Bronchial epithelial cell (primary cell): ENCODE measurements at regions not wholly inside any gene's neighbourhood (a gene's known extent, or its start where the extent isn't known, plus 50 kb on each side); places are given as distances from the start of the nearest gene placed in this dataset.

Experiments used
- DNase-seq: peaks from one replicate; pipeline ENCODE4 v3.0.0-alpha.2; 2010; ENCODE audit warnings: low read depth
- FAIRE-seq: peaks from 2 replicates; lab custom pipeline; 2011; peaks lifted over from hg19 to GRCh38; lab: Jason Lieb, UNC
- H3K27me3 ChIP-seq: 2 replicates; pipeline ENCODE4 v1.5.1; 2011; ENCODE audit warnings: low read length; ENCODE audit not compliant: control insufficient read depth, insufficient read depth
- H3K36me3 ChIP-seq: 2 replicates; pipeline ENCODE4 v1.5.1; 2011; ENCODE audit warnings: low read length; ENCODE audit not compliant: control insufficient read depth, insufficient read depth
- H3K4me3 ChIP-seq: 2 replicates; pipeline ENCODE4 v1.5.1; 2011; ENCODE audit warnings: mild to moderate bottlenecking, low read depth, low read length, control low read depth
- TF ChIP-seq, protein P1 (sequence below): IDR thresholded peaks from 2 replicates; pipeline ENCODE4 v1.5.1; 2011; ENCODE audit warnings: mild to moderate bottlenecking, moderate library complexity, low read length, control low read depth, inconsistent platforms; ENCODE audit not compliant: insufficient read depth, severe bottlenecking

DNA sequence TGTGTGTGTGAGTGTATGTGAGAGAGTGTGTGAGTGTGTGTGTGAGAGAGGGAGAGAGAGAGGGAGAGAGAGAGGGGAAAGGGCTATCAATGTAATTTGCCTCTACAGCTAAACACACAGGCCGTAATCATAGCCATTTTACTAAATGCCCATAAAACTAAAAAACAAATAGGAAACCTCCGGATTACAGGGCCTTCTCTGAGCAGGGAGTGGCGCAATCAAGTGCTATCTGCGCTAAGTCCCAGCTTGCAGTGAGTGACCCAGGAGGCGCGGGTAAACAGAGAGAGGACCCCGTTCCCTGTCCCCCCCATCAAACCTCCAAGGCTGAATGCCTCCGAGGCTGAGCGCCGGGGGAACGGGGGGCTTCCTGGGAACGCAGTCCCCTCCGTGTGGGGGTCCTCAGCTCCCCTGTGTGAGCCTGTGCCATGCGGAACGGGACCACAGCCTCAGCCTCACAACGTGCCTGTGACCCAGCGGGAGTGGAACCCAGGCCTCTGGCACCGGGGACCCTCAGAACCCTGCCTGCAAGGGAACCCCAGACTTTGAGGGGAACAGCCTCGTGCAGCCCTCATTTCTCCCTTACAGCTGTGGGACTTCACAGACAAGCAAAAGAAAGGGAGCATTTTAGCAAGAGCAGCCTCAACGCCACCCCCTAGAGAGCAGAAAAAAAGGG is 54.7 kb upstream of the ID2 start:
- H3K4me3 ChIP-seq = no peak overlapping the region
- FAIRE-seq = no peak
- no peaks in the 10 kb centered on the region for H3K36me3 ChIP-seq
- no peak for DNase-seq
- H3K27me3 ChIP-seq = no peaks in the 10 kb centered on the region
- TF ChIP-seq, protein P1, sequence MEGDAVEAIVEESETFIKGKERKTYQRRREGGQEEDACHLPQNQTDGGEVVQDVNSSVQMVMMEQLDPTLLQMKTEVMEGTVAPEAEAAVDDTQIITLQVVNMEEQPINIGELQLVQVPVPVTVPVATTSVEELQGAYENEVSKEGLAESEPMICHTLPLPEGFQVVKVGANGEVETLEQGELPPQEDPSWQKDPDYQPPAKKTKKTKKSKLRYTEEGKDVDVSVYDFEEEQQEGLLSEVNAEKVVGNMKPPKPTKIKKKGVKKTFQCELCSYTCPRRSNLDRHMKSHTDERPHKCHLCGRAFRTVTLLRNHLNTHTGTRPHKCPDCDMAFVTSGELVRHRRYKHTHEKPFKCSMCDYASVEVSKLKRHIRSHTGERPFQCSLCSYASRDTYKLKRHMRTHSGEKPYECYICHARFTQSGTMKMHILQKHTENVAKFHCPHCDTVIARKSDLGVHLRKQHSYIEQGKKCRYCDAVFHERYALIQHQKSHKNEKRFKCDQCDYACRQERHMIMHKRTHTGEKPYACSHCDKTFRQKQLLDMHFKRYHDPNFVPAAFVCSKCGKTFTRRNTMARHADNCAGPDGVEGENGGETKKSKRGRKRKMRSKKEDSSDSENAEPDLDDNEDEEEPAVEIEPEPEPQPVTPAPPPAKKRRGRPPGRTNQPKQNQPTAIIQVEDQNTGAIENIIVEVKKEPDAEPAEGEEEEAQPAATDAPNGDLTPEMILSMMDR = no peak

DNA sequence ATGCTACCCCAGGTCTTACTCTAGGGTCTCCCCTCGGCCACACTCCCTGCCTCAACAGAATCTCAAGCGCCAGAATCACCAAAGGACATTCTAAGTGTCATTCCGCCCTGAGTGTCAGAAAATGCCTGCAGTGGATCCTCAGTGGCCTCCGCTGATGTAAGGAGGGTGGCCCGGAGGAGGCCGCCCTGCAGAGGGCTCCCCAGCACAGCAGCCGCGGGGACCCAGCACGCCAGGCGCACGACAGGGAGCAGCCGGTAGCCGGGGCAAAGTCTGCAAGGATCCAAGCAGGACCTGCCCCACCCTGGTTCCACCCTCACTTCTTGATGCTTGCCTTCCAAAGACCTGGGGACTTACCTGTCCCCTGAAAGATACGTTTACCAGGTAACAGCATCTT is 54.2 kb upstream of the ID2 start:
- DNase-seq (no peak), FAIRE-seq (no peak)
- TF ChIP-seq, protein P1 = no peak
- Histone ChIP-seq H3K27me3 (no peaks in the 10 kb centered on the region), H3K4me3 (no peak overlapping the region), H3K36me3 (no peaks in the 10 kb centered on the region)

DNA sequence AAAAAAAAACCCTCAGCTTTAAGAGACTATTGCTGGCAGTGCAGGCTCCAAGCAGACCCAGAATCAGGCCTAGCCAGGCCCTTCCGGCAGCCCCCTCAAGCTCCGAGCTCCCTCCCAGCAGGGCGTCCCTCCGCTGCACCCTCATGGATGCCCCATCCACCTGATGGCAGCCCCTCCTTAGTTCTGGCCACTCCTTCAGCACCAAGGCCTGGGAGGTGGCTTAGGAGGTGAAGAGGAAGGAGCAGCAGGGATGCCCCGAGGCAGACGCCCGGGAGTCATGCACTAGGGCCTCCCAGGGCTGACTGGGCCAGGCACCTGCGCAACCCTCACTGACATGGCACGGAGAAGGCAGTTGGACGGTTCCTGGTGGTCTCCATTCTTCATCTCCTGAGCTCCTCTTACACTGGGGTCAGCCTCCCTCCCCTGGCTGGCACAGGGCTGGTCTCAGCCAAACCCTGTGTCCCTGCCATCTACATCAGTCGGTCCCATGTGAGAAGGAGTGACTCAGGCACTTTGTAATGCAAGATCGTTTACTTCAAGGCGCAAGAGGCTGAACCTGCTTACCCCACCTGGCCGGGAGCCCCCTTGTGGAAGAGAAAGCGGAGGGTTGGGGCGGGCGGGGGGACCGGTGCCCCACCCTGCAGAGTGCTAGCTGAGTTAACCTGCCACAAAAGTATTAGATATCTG is 53.5 kb upstream of the ID2 start:
- DNase-seq (no peak), FAIRE-seq (no peak)
- Histone ChIP-seq H3K4me3 (no peak overlapping the region), H3K27me3 (no peaks in the 10 kb centered on the region), H3K36me3 (no peaks in the 10 kb centered on the region)
- TF ChIP-seq, protein P1 = no peak

DNA sequence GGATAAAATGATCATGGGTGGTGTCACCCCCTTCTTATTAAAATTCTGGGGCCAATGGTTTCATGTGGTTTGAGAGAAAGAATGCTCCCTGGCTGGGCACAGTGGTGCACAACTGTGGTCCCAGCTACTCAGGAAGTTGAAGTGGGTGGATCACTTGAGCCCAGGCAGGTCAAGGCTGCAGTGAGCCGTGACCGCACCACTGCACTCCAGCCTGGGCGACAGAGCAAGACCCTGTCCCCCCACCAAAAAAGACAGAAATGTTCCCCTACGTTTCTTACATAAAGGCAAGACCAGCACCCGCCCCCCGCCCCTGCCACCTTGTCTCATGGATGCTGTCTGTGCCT is 53.0 kb upstream of the ID2 start:
- DNase-seq (no peak), FAIRE-seq (no peak)
- H3K36me3 ChIP-seq = no peaks in the 10 kb centered on the region
- no peak overlapping the region for H3K4me3 ChIP-seq
- TF ChIP-seq, protein P1 = no peak
- no peaks in the 10 kb centered on the region for H3K27me3 ChIP-seq

DNA sequence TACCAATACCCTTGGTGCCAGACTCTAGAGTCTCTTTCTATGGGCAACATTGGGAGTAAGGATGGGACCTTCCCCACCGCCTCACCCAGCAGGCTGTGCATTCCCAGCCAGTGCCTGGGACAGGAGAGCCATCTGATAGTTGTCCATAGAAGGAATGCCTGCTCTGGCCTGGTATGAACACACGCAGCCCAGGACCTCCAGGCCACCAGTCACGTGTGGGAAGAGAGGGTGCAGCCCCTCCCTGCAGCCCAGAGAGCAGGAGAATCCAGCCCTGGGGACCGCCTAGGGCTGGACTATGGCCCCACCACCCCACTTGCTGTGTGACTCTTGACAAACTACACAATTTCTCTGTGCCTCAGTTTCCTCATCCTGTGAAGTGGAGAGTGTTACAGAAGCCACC is 52.5 kb upstream of the ID2 start:
- DNase-seq = no peak
- no peaks in the 10 kb centered on the region for H3K36me3 ChIP-seq
- no peak overlapping the region for H3K4me3 ChIP-seq
- FAIRE-seq = no peak
- H3K27me3 ChIP-seq = no peaks in the 10 kb centered on the region
- TF ChIP-seq, protein P1 = no peak
